Immature natural killer cell (primary cell): ENCODE measurements at regions not wholly inside any gene's neighbourhood (a gene's known extent, or its start where the extent isn't known, plus 50 kb on each side); places are given as distances from the start of the nearest gene placed in this dataset.
"Not testable (repeated sequence)": the region's sequence is repeated elsewhere in the genome, so short reads cannot be mapped to it uniquely, and the experiment has no call there.

Experiments used
- DNase-seq, 3 donors: peaks; one replicate each; pipeline ENCODE4 v3.0.0; 2022; ENCODE audit warnings: mixed read lengths in 1 of 3
- H3K27ac Mint-ChIP-seq, 6 donors: one replicate each; pipeline ENCODE4 v1.8.0; 2020; ENCODE audit warnings: mixed read lengths in 6 of 6, mild to moderate bottlenecking in 5 of 6, inconsistent platforms in 4 of 6, moderate library complexity in 3 of 6
- H3K27me3 Mint-ChIP-seq, 3 donors: one replicate each; pipeline ENCODE4 v1.8.0; 2020 to 2021; ENCODE audit warnings: low read depth in 3 of 3, mild to moderate bottlenecking in 3 of 3, mixed read lengths in 3 of 3, moderate library complexity in 3 of 3, inconsistent platforms in 1 of 3
- H3K36me3 Mint-ChIP-seq, 3 donors: one replicate each; pipeline ENCODE4 v1.8.0; 2020; ENCODE audit warnings: mixed read lengths in 3 of 3, inconsistent platforms in 2 of 3, mild to moderate bottlenecking in 2 of 3
- H3K4me1 Mint-ChIP-seq, 2 donors: one replicate each; pipeline ENCODE4 v1.8.0; 2020; ENCODE audit warnings: inconsistent platforms in 2 of 2, mild to moderate bottlenecking in 2 of 2, mixed read lengths in 2 of 2, moderate library complexity in 1 of 2
- H3K4me3 Mint-ChIP-seq, 5 donors: one replicate each; pipeline ENCODE4 v1.8.0; 2020; ENCODE audit warnings: mild to moderate bottlenecking in 5 of 5, mixed read lengths in 5 of 5, inconsistent platforms in 3 of 5, moderate library complexity in 3 of 5
- H3K9me3 Mint-ChIP-seq, 6 donors: one replicate each; pipeline ENCODE4 v1.8.0; 2020; ENCODE audit warnings: mild to moderate bottlenecking in 6 of 6, mixed read lengths in 6 of 6, inconsistent platforms in 4 of 6, moderate library complexity in 3 of 6

DNA sequence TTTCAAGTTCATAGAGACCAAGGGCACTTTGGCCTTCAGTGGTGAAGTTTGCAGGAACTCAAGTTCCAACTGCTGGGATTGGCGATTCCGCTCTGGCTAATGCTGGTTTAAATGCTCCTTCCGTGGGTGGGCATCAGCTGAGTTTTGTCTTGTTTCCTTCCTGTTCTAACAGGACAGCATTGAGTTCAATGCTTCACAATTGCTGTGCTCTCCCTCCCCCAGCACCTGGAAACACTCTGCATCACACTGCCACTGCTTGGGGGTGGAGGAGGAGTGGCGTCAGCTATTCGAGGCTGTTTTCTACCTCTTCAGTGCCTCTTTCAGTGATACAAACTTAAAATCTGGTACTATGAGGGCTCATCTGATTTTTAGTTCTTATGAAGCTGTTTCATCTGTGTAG lies 634.9 kb downstream of the FSCB start:
- H3K4me1 Mint-ChIP-seq: no peaks in the 10 kb centered on the region
- no peak overlapping the region for H3K4me3 Mint-ChIP-seq
- H3K36me3 Mint-ChIP-seq: peaks cover 0 to 4% (median 0%) of the 10 kb centered on the region in 3 donors
- H3K27ac Mint-ChIP-seq: no peak overlapping the region
- peaks cover 8 to 52% (median 14%) of the 10 kb centered on the region in 6 donors for H3K9me3 Mint-ChIP-seq
- H3K27me3 Mint-ChIP-seq: peaks cover 0 to 2% (median 2%) of the 10 kb centered on the region in 3 donors
- no peak for DNase-seq

- peaks cover 8 to 41% (median 23%) of the 10 kb centered on the region in 6 donors for H3K9me3 Mint-ChIP-seq
- peaks cover 0 to 4% (median 0%) of the 10 kb centered on the region in 3 donors for H3K27me3 Mint-ChIP-seq
- no peak overlapping the region for H3K4me3 Mint-ChIP-seq
- no peak for DNase-seq
- H3K4me1 Mint-ChIP-seq: no peaks in the 10 kb centered on the region
- H3K36me3 Mint-ChIP-seq: no peaks in the 10 kb centered on the region
- no peak overlapping the region for H3K27ac Mint-ChIP-seq
Observed at GRCh38 chr14:43858981-43859380, 648.1 kb downstream of the FSCB start.

GRCh38 chr14:43855556-43855955 lies 651.5 kb downstream of the FSCB start:
- peaks cover 11 to 36% (median 23%) of the 10 kb centered on the region in 6 donors for H3K9me3 Mint-ChIP-seq
- no peak overlapping the region for H3K27ac Mint-ChIP-seq
- no peaks in the 10 kb centered on the region for H3K4me1 Mint-ChIP-seq
- no peak for DNase-seq
- no peak overlapping the region for H3K4me3 Mint-ChIP-seq
- no peaks in the 10 kb centered on the region for H3K36me3 Mint-ChIP-seq
- peaks cover 0 to 4% (median 0%) of the 10 kb centered on the region in 3 donors for H3K27me3 Mint-ChIP-seq

DNA sequence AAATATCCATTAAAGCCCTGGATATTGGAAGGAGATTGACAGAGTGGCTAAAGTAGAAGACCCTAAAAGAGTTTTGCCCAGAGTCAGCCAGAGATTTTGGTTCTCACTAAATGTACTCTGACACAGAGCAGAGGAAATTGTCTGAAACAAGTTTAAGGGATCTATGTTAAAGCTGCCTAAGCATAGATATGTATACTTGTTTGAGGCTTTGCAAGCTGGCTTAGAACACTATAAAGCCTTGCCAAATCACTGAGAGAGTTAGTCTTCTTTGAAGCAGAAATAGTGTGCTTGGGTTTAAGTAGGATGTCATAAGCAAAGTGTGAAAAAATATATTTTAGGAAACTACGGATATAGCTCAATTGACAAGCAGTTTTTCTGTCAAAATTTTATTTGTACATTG lies 653.5 kb downstream of the FSCB start:
- no peaks in the 10 kb centered on the region for H3K4me1 Mint-ChIP-seq
- no peak overlapping the region for H3K4me3 Mint-ChIP-seq

GRCh38 chr14:43803076-43803689 lies 703.9 kb downstream of the FSCB start:
- H3K4me1 Mint-ChIP-seq: peaks cover 14 to 30% of the 10 kb centered on the region in 2 donors
- H3K27me3 Mint-ChIP-seq: peaks cover 0 to 5% (median 1%) of the 10 kb centered on the region in 3 donors
- DNase-seq: peak; percentile 35 to 43 (median 39)
- H3K27ac Mint-ChIP-seq: no peak overlapping the region
- H3K4me3 Mint-ChIP-seq: peak overlapping the region in 1 of 5 donors; percentile 6
- peaks cover 0 to 4% (median 3%) of the 10 kb centered on the region in 3 donors for H3K36me3 Mint-ChIP-seq
- peaks cover 18 to 61% (median 27%) of the 10 kb centered on the region in 6 donors for H3K9me3 Mint-ChIP-seq

More for the DNA sequence above, 653.5 kb downstream of the FSCB start:
- DNase-seq: no peak
- Mint-ChIP-seq H3K27ac (no peak overlapping the region), H3K27me3 (peaks cover 0 to 4% (median 0%) of the 10 kb centered on the region in 3 donors), H3K9me3 (peaks cover 11 to 39% (median 24%) of the 10 kb centered on the region in 6 donors), H3K36me3 (no peaks in the 10 kb centered on the region)

DNA sequence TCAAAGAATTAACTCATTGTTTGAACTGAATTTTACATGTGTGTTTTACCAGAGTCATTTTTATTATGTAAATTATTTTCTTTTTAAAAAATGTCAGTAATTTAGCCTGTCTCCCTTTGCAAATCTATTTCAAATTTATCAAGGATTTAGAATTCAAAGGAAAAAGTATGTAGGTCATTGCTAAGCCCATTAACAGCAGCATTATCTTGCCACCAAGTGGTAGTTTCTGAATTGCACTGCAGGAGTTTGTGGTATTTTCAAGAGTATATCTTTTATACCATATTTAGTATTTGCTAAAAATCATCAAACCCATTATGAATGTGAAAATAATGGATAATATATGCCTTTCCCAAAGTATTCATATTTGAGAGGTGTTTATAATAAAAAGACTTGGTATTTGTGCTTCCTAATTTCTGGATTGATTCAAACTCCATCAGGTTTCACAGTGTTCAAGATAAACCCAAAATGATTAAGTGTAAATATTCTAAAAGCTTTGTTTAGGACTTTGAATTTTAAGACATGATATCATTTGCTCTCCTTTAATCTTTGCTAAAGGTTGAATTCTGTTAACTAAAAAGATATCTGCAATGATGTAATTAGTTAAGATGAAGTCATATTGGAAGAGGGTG lies 711.4 kb downstream of the FSCB start:
- DNase-seq: no peak
- Mint-ChIP-seq H3K27ac (no peak overlapping the region), H3K4me1 (no peaks in the 10 kb centered on the region), H3K9me3 (peaks cover 0 to 20% (median 5%) of the 10 kb centered on the region in 6 donors), H3K36me3 (no peaks in the 10 kb centered on the region), H3K27me3 (no peaks in the 10 kb centered on the region), H3K4me3 (no peak overlapping the region)

- Mint-ChIP-seq H3K9me3 (peaks cover 0 to 31% (median 7%) of the 10 kb centered on the region in 6 donors), H3K36me3 (no peaks in the 10 kb centered on the region), H3K4me1 (no peaks in the 10 kb centered on the region), H3K27me3 (no peaks in the 10 kb centered on the region), H3K4me3 (no peak overlapping the region), H3K27ac (no peak overlapping the region)
- no peak for DNase-seq
Observed at GRCh38 chr14:43793579-43793978, 713.5 kb downstream of the FSCB start.

DNA sequence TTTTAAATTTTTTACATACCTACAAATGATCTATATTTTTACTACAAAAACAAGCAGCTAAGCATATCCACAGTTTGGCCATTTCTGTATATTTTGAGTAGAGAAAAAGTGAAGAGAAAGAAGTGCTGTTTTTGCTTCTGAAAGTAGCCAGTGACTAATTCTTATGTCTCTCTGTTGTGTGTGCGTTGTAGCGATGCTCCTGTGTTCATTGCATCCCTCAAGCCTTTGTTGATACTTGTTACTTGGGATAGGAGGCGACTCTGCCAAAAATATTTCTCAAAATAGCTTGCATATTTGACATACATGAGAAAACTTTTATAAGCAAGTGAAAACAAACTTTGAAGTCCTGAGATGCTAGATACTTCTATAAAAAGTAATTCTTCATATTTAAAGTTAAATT lies 714.1 kb downstream of the FSCB start:
- no peak overlapping the region for H3K27ac Mint-ChIP-seq
- H3K9me3 Mint-ChIP-seq: peaks cover 0 to 34% (median 7%) of the 10 kb centered on the region in 6 donors
- no peaks in the 10 kb centered on the region for H3K36me3 Mint-ChIP-seq
- H3K4me3 Mint-ChIP-seq: no peak overlapping the region
- DNase-seq: no peak
- H3K4me1 Mint-ChIP-seq: no peaks in the 10 kb centered on the region
- no peaks in the 10 kb centered on the region for H3K27me3 Mint-ChIP-seq

DNA sequence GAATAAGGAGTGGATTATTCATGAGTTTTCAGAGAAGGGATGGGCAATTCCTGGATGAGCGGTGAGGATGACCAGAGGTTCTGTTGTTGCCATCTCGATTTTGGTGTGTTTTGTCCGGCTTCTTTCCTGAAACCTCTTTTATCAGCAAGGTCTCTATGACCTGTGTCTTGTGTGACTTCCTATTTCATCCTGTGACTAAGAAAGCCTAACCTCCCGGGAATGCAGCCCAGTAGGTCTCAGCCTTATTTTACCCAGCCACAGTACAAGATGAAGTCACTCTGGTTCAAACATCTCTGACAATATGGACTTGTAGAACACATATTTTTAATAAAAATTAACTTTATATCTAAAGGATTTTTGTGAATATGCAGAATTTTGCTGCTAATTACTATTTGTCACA lies 716.4 kb downstream of the FSCB start:
- no peak for DNase-seq
- Mint-ChIP-seq H3K4me1 (no peaks in the 10 kb centered on the region), H3K9me3 (peaks cover 2 to 34% (median 7%) of the 10 kb centered on the region in 6 donors), H3K36me3 (no peaks in the 10 kb centered on the region), H3K4me3 (no peak overlapping the region), H3K27me3 (no peaks in the 10 kb centered on the region), H3K27ac (no peak overlapping the region)

DNA sequence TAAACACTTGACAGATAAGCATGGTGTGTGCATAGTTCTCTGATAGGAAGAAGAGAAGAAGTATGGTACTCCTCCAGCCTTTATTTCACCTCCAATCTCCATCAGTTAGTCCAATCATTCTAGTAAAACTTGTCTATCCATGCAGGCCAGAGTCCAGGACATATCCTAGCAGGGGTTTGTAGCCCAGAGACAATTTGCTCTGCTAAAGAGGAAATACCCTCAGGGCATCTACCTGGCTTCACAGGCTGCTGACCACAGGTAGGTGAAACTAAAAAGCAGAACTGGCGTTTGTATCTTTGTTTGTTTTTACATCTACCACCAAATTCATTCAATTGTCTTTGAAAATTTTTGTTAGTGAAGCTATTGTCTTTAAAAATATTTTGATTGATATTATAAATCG lies 717.6 kb downstream of the FSCB start:
- Mint-ChIP-seq H3K4me3 (no peak overlapping the region), H3K27me3 (no peaks in the 10 kb centered on the region), H3K4me1 (no peaks in the 10 kb centered on the region), H3K9me3 (peaks cover 2 to 34% (median 7%) of the 10 kb centered on the region in 6 donors), H3K36me3 (no peaks in the 10 kb centered on the region), H3K27ac (no peak overlapping the region)
- no peak for DNase-seq

DNA sequence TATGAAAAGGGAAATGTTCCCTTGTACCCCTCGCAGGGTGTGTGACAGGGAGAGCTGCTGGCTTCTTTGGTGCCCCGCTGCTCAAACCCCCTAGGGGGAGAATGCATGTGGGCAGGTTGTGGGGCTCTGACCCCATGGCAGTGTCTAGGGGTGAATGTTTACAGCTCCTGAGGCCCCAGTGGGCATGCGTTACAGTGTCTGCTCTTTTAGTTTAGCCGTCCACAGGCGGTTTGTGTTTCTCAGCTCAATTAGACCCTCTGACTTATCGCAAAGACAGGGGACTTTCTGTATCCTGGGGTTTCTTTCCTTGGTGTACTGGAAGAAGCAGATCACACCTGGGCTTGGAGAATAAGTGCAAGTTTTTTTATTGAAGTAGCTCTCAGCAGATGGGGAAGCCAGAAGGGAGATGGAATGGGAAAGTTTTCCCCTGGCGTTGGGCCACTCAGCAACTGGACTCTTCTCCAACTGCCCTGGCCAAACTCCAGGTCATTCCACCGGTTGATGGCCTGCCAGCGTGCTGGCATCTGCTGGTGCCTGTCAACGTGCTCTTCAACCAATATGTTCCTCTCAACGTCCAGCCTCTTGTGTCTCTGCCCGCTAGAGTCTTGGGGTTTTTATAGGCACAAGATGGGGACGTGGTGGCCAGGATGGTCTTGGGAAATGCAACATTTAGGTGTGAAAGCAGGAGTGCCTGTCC lies 720.9 kb downstream of the FSCB start:
- no peak overlapping the region for H3K27ac Mint-ChIP-seq
- H3K9me3 Mint-ChIP-seq: peaks cover 9 to 27% (median 15%) of the 10 kb centered on the region in 6 donors
- H3K36me3 Mint-ChIP-seq: no peaks in the 10 kb centered on the region
- H3K4me3 Mint-ChIP-seq: no peak overlapping the region
- no peaks in the 10 kb centered on the region for H3K27me3 Mint-ChIP-seq
- H3K4me1 Mint-ChIP-seq: no peaks in the 10 kb centered on the region
- no peak for DNase-seq

DNA sequence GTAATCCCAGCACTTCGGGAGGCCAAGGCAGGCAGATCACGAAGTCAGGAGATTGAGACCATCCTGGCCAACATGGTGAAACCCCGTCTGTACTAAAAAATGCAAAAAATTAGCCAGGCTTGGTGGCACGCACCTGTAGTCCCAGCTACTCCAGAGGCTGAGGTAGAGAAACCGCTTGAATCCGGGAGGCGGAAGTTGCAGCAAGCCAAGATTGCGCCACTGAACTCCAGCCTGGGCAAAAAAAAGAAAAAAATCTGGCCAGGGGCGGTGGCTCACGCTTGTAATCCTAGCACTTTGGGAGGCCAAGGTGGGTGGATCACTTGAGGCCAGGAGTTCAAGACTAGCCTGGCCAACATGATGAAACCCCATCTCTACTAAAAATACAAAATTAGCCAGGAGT lies 722.7 kb downstream of the FSCB start:
- not testable (repeated sequence) for H3K27ac Mint-ChIP-seq, H3K36me3 Mint-ChIP-seq, H3K4me1 Mint-ChIP-seq, DNase-seq, H3K27me3 Mint-ChIP-seq, H3K4me3 Mint-ChIP-seq
- H3K9me3 Mint-ChIP-seq: peaks cover 9 to 33% (median 20%) of the 10 kb centered on the region in 6 donors

GRCh38 chr14:43778937-43779639 lies 728.0 kb downstream of the FSCB start:
- Mint-ChIP-seq H3K4me1 (no peaks in the 10 kb centered on the region), H3K27ac (no peak overlapping the region), H3K27me3 (peaks cover 0 to 4% (median under 1%) of the 10 kb centered on the region in 3 donors), H3K36me3 (no peaks in the 10 kb centered on the region), H3K4me3 (no peak overlapping the region), H3K9me3 (peaks cover 28 to 61% (median 35%) of the 10 kb centered on the region in 6 donors)
- no peak for DNase-seq

DNA sequence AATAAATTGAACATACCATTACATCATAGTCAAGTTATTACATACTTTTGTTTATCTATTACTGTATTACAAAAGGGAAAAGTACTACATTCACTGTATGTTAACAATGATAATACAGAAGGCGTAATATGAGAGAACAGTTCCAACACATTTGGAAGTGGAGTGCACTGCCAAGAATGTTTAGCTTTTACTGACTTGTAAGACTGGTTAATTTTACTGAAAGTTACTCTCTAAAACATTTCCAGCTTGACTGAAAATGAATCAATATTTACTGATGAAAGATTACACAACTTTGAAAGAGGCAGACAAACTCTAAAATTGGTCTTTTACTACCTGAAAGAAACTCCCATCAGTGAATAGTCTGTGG lies 728.5 kb downstream of the FSCB start:
- Mint-ChIP-seq H3K4me3 (no peak overlapping the region), H3K4me1 (no peaks in the 10 kb centered on the region), H3K27me3 (peaks cover 0 to 4% (median 2%) of the 10 kb centered on the region in 3 donors), H3K36me3 (no peaks in the 10 kb centered on the region), H3K27ac (no peak overlapping the region), H3K9me3 (peaks cover 23 to 60% (median 34%) of the 10 kb centered on the region in 6 donors)
- DNase-seq: no peak
